ENCODE measurements at regions not wholly inside any gene's neighbourhood (a gene's known extent, or its start where the extent isn't known, plus 50 kb on each side); places are given as distances from the start of the nearest gene placed in this dataset.

DNA sequence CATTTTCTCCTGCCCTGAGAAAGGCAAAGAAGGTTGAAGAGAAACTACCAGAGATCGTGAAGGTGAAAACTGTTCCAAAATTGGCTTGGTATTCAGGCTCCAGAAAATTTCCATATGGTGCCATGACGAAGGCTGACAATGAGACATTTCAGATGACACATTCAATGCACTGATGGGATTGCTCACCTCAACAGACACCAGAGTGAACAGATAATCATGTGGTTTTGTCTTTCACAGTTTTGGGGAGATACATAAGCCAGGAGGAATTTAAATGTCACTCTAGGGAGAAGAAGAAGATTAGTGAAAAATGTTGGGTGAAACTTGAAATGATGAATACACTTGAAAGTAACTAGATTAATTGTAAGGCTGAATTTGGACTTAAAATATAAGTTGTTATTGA, 339.7 kb upstream of the EPHA3 start (continued):
- TF ChIP-seq, protein P1, sequence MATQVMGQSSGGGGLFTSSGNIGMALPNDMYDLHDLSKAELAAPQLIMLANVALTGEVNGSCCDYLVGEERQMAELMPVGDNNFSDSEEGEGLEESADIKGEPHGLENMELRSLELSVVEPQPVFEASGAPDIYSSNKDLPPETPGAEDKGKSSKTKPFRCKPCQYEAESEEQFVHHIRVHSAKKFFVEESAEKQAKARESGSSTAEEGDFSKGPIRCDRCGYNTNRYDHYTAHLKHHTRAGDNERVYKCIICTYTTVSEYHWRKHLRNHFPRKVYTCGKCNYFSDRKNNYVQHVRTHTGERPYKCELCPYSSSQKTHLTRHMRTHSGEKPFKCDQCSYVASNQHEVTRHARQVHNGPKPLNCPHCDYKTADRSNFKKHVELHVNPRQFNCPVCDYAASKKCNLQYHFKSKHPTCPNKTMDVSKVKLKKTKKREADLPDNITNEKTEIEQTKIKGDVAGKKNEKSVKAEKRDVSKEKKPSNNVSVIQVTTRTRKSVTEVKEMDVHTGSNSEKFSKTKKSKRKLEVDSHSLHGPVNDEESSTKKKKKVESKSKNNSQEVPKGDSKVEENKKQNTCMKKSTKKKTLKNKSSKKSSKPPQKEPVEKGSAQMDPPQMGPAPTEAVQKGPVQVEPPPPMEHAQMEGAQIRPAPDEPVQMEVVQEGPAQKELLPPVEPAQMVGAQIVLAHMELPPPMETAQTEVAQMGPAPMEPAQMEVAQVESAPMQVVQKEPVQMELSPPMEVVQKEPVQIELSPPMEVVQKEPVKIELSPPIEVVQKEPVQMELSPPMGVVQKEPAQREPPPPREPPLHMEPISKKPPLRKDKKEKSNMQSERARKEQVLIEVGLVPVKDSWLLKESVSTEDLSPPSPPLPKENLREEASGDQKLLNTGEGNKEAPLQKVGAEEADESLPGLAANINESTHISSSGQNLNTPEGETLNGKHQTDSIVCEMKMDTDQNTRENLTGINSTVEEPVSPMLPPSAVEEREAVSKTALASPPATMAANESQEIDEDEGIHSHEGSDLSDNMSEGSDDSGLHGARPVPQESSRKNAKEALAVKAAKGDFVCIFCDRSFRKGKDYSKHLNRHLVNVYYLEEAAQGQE (IDR thresholded peaks at IDR 0.05; ENCODE audit: low read depth, low read length) = no peak
- TF ChIP-seq EP300 (IDR thresholded peaks at IDR 0.05; ENCODE audit: borderline replicate concordance in 1 of 2, low read depth in 1 of 2, low read length in 1 of 2) (no peak), MEF2A (IDR thresholded peaks at IDR 0.05; ENCODE audit: borderline replicate concordance, low read depth) (no peak), MXI1 (IDR thresholded peaks at IDR 0.05; ENCODE audit: low read depth, low read length) (no peak)

DNA sequence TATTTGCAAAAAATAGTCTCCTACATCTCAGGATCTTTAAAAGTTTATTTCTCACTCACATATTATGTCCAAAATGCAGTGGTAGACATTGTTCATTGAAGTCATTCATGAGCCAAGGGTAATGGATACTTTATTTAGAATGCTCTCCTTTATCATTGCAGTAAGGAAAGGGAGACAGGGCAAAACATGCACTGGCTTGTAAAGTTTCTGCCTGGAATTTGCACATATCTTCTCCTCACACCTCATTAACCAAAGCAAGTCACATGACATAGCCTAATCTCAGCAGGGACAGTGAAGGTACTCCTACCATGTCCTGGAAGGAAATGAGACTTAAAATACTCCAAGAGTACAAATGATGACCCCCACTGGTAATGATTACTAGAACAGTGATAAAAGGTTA, 333.7 kb upstream of the EPHA3 start:
- POLR2A ChIA-PET = no interaction called here
- Histone ChIP-seq H3K27ac (ENCODE audit: low read depth in 2 of 2, low read length in 1 of 2) (no peak overlapping the region), H3K36me3 (replicated peaks in 1 of 2; ENCODE audit: control insufficient read depth in 1 of 2, insufficient read depth in 2 of 2, low read length in 1 of 2) (no peaks in the 10 kb centered on the region), H4K20me1 (ENCODE audit: insufficient read depth) (no peaks in the 10 kb centered on the region), H2AFZ (ENCODE audit: low read depth) (no peak overlapping the region), H3K4me1 (ENCODE audit: control insufficient read depth in 1 of 2, insufficient read depth in 2 of 2, low read depth in 1 of 2, low read length in 1 of 2) (no peaks in the 10 kb centered on the region), H3F3A (replicated peaks; ENCODE audit: insufficient read depth) (no peaks in the 10 kb centered on the region), H3K9me2 (no peaks in the 10 kb centered on the region), H3K9ac (no peak overlapping the region), H3K9me3 (no peaks in the 10 kb centered on the region), H3K79me2 (ENCODE audit: insufficient read depth) (no peaks in the 10 kb centered on the region), H3K4me3 (ENCODE audit: low read depth in 2 of 2, low read length in 1 of 2) (no peak overlapping the region), H3K27me3 (ENCODE audit: insufficient read depth) (no peaks in the 10 kb centered on the region), H3K4me2 (no peak overlapping the region)
- no peak for TF ChIP-seq ELF1 (IDR thresholded peaks at IDR 0.05)
- no peak for TF ChIP-seq SMC3 (IDR thresholded peaks at IDR 0.05; ENCODE audit: low read depth, low read length)
- TF ChIP-seq MEF2A (IDR thresholded peaks at IDR 0.05; ENCODE audit: borderline replicate concordance, low read depth) = no peak
- TF ChIP-seq RCOR1 (IDR thresholded peaks at IDR 0.05; ENCODE audit: low read length) = no peak
- TF ChIP-seq, protein P2, sequence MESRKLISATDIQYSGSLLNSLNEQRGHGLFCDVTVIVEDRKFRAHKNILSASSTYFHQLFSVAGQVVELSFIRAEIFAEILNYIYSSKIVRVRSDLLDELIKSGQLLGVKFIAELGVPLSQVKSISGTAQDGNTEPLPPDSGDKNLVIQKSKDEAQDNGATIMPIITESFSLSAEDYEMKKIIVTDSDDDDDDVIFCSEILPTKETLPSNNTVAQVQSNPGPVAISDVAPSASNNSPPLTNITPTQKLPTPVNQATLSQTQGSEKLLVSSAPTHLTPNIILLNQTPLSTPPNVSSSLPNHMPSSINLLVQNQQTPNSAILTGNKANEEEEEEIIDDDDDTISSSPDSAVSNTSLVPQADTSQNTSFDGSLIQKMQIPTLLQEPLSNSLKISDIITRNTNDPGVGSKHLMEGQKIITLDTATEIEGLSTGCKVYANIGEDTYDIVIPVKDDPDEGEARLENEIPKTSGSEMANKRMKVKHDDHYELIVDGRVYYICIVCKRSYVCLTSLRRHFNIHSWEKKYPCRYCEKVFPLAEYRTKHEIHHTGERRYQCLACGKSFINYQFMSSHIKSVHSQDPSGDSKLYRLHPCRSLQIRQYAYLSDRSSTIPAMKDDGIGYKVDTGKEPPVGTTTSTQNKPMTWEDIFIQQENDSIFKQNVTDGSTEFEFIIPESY (IDR thresholded peaks at IDR 0.05; ENCODE audit: borderline replicate concordance, low read depth) = no peak
- no peak for TF ChIP-seq CHD2 (IDR thresholded peaks at IDR 0.05; ENCODE audit: low read length, partially characterized antibody)
- no peak for TF ChIP-seq GATA2 (CRISPR knock-in tag; IDR thresholded peaks at IDR 0.05)
- TF ChIP-seq MXI1 (IDR thresholded peaks at IDR 0.05; ENCODE audit: low read depth, low read length) = no peak
- no peak for TF ChIP-seq FOXJ3 (CRISPR knock-in tag; IDR thresholded peaks at IDR 0.05)
- no peak for TF ChIP-seq TEAD4 (IDR thresholded peaks at IDR 0.05; ENCODE audit: borderline replicate concordance, insufficient read depth)
- no peak for DNase-seq
- CTCF ChIA-PET = interaction anchor here (0.5 to 1.2 kb wide), 2 partner anchors 15 to 150 kb away, joined by 3 read pairs; no protein-coding TSS in a partner anchor
